Skin epidermis (tissue), 12 donors: ENCODE measurements at regions not wholly inside any gene's neighbourhood (a gene's known extent, or its start where the extent isn't known, plus 50 kb on each side); places are given as distances from the start of the nearest gene placed in this dataset.
"Not testable (repeated sequence)": the region's sequence is repeated elsewhere in the genome, so short reads cannot be mapped to it uniquely, and the experiment has no call there.

Experiments
- H3K27ac ChIP-seq, 21 experiments: fragments of 200-600 bp; sonication (generic) in 11 of 21; one replicate each; pipeline ENCODE4 v1.5.0; 2020; ENCODE audit warnings: mild to moderate bottlenecking in 3 of 21, inconsistent platforms in 2 of 21, moderate library complexity in 2 of 21
- H3K4me3 ChIP-seq, 7 experiments: fragments of 200-600 bp; sonication (generic) in 2 of 7; one replicate each; pipeline ENCODE4 v1.5.0; 2020; ENCODE audit warnings: inconsistent platforms in 2 of 7, mild to moderate bottlenecking in 2 of 7, moderate library complexity in 1 of 7

- Histone ChIP-seq H3K27ac (no peak overlapping the region), H3K4me3 (no peak overlapping the region)
These were observed 689.5 kb upstream of the MGAT4C start for GRCh38 chr12:86945685-86946196.

DNA sequence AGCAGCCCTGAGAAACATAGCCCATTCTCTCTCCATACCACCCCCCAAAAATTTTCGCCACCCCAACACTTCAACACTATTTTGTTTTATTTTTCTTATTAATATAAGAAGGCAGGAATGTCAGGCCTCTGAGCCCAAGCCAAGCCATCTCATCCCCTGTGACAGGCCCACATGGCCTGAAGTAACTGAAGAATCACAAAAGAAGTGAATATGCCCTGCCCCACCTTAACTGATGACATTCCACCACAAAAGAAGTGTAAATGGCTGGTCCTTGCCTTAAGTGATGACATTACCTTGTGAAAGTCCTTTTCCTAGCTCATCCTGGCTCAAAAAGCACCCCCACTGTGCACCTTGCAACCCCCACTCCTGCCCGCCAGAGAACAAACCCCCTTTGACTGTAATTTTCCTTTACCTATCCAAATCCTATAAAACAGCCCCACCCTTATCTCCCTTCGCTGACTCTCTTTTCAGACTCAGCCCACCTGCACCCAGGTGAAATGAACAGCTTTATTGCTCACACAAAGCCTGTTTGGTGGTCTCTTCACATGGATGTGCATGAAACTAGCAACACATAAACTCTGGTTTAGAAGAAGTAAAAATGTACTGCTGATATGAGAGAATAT is 688.1 kb upstream of the MGAT4C start:
- not testable (repeated sequence) for H3K27ac ChIP-seq, H3K4me3 ChIP-seq

DNA sequence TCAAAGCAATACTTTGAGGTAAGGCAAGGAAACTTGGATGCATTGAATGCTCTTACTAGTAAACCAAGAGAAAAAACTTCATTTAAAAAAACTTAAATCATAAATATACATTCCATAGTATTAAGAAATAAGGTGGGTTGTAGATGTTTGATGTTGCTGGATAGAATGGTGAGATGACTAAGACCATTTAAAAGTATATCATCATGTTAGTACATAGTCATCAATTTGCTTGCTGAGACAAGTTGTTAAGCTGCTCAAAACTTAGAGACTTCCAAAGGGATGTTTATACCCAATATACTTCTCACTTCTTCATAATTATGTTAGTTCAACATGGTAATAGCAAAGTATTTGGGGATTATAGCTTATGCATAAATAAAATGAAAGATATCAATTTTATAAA is 675.5 kb upstream of the MGAT4C start:
- no peak overlapping the region for H3K4me3 ChIP-seq
- H3K27ac ChIP-seq: no peak overlapping the region

GRCh38 chr12:86929962-86930361 is 673.8 kb upstream of the MGAT4C start:
- no peak overlapping the region for H3K4me3 ChIP-seq
- no peak overlapping the region for H3K27ac ChIP-seq

- Histone ChIP-seq H3K4me3 (no peak overlapping the region), H3K27ac (no peak overlapping the region)
These were observed 660.9 kb upstream of the MGAT4C start for GRCh38 chr12:86917121-86917520.

GRCh38 chr12:86914721-86915120 is 658.5 kb upstream of the MGAT4C start:
- Histone ChIP-seq H3K4me3 (no peak overlapping the region), H3K27ac (no peak overlapping the region)

DNA sequence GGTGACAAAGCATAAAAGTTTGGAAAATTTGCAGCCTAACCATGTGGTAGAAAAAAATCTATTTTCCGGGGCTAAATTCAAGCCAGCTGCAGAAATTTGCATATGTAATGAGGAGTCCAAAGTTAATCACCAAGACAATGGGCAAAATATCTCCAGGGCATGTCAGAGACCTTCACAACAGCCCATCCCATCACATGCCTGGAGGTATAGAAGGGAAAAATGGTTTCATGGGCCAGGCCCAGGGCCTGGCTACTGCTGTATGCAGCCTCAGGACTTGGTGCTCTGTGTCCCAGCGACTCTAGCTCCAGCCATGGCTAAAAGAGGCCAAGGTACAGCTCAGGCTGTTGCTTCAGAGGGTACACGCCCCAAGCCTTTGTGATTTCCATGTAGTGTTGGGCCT is 655.8 kb upstream of the MGAT4C start:
- no peak overlapping the region for H3K27ac ChIP-seq

DNA sequence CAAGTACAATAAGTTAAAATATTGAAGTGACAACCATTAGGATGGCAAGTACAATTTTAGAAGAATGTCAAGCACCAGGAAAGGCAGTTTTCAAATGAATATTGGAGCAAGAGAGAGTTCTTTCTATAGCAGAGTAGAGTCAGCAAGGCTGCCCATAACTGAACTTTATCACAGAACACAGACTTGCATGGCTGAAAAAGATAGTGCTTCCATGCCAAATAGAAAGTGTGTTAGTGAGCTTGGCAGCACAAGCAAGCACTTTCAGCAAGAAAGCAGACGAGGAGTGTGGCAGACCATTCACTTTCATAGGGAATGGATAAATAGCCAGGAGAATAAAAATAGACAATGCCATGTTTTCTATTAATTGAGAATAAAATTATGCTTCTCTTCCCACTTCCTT is 647.0 kb upstream of the MGAT4C start:
- Histone ChIP-seq H3K4me3 (no peak overlapping the region), H3K27ac (no peak overlapping the region)

More for the DNA sequence above, 655.8 kb upstream of the MGAT4C start:
- H3K4me3 ChIP-seq: no peak overlapping the region

DNA sequence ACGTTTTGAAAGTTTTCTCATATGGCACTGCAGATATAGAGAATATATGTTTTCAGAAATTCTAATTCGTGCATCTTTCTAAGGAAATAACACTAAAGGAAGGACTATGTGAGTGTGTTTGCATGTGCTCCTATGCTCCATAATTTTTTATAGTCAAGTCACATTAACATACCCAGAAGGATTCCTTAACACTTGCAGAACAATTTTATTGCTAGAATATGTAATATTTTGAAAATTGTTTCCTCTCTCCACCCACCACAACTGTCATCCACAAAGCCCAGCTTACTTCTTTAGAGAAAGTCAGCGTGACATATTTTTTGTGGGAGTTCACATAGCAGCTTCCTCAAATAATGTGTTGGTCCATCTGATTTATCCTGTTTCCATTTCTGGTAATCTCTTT is 604.6 kb upstream of the MGAT4C start:
- no peak overlapping the region for H3K27ac ChIP-seq

GRCh38 chr12:86852451-86852850 is 596.3 kb upstream of the MGAT4C start:
- Histone ChIP-seq H3K27ac (no peak overlapping the region), H3K4me3 (no peak overlapping the region)

More for the DNA sequence above, 604.6 kb upstream of the MGAT4C start:
- no peak overlapping the region for H3K4me3 ChIP-seq

GRCh38 chr12:86838711-86839110 is 582.5 kb upstream of the MGAT4C start:
- Histone ChIP-seq H3K27ac (no peak overlapping the region), H3K4me3 (no peak overlapping the region)

GRCh38 chr12:86838260-86838659 is 582.1 kb upstream of the MGAT4C start:
- Histone ChIP-seq H3K27ac (no peak overlapping the region), H3K4me3 (no peak overlapping the region)

- H3K4me3 ChIP-seq: no peak overlapping the region
- no peak overlapping the region for H3K27ac ChIP-seq
These were observed 581.1 kb upstream of the MGAT4C start for GRCh38 chr12:86837246-86837645.

DNA sequence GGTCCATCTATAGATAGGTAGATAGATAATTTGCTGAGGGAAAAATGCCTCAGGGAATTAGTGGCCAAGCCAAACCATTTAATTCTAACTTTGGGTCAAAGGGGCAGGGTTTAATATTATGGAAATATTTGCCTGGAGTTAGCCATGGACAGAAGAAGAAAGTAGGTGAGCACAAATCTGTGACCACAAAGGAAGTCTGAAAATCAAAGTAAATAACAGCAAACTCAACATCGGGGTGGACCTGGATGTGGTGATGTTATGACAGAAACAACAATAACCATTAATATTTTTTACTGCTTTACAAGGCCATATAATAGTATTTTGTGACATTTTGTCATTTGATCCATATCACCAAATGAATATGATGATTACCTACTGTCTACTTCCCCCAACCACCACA is 578.0 kb upstream of the MGAT4C start:
- H3K4me3 ChIP-seq: no peak overlapping the region
- no peak overlapping the region for H3K27ac ChIP-seq

- no peak overlapping the region for H3K4me3 ChIP-seq
- no peak overlapping the region for H3K27ac ChIP-seq
These were observed 571.2 kb upstream of the MGAT4C start for GRCh38 chr12:86827409-86827808.

- Histone ChIP-seq H3K4me3 (no peak overlapping the region), H3K27ac (no peak overlapping the region)
These were observed 569.9 kb upstream of the MGAT4C start for GRCh38 chr12:86826051-86826450.

DNA sequence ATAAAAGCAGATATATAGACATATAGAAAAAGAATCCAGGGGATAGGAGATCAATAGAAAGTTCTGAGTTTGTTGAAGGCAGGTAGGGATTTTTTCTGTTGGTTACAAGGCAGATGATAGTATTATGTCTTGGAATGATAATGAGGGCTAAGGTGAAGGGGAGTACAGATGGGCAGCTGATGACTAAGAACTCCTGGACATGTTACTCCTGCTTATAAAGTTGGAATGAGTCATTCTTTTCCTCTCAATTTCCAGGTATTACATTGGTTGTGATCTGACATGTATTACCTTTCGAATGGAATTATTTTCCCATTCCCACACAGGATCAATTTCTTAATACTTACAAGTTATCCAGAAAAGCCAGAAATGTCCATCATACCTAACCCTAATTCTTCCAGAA is 545.2 kb upstream of the MGAT4C start:
- no peak overlapping the region for H3K27ac ChIP-seq
- H3K4me3 ChIP-seq: no peak overlapping the region

- no peak overlapping the region for H3K4me3 ChIP-seq
- H3K27ac ChIP-seq: no peak overlapping the region
These were observed 543.4 kb upstream of the MGAT4C start for GRCh38 chr12:86799616-86800015.

GRCh38 chr12:86796550-86796949 is 540.4 kb upstream of the MGAT4C start:
- Histone ChIP-seq H3K27ac (no peak overlapping the region), H3K4me3 (no peak overlapping the region)

- no peak overlapping the region for H3K4me3 ChIP-seq
- H3K27ac ChIP-seq: no peak overlapping the region
These were observed 532.5 kb upstream of the MGAT4C start for GRCh38 chr12:86788661-86789060.

- Histone ChIP-seq H3K4me3 (no peak overlapping the region), H3K27ac (no peak overlapping the region)
These were observed 531.2 kb upstream of the MGAT4C start for GRCh38 chr12:86787419-86787818.

DNA sequence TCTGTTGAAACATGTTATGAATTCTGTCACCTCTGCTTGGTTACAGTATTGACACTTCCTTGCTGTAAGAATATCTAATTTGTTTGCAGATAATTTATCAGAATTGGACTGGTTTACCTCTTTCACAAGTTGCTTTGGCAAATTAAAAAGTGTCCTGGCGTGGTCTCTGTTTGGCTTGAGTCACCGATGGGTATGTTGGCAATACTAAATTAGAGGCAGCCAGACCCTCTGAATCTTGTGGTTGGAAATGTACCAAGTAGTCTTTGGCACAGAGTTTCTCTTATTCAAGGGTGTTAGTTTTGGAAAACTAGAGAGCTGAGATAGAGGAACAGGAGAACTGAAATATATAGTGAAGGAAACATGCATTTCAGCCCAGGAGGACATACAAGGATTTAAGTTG is 521.1 kb upstream of the MGAT4C start:
- no peak overlapping the region for H3K4me3 ChIP-seq
- H3K27ac ChIP-seq: no peak overlapping the region
